Nephron progenitor cell (in vitro differentiated cells): ENCODE measurements at regions not wholly inside any gene's neighbourhood (a gene's known extent, or its start where the extent isn't known, plus 50 kb on each side); places are given as distances from the start of the nearest gene placed in this dataset.

ENCODE experiments used
- DNase-seq: peaks from one replicate; pipeline ENCODE4 v3.0.0; 2021
- H3K27ac Mint-ChIP-seq: 2 replicates; pipeline ENCODE4 v1.8.0; 2021; ENCODE audit warnings: mild to moderate bottlenecking, moderate library complexity, mixed read lengths
- H3K27me3 Mint-ChIP-seq: 2 replicates; pipeline ENCODE4 v1.8.0; 2021; ENCODE audit warnings: mild to moderate bottlenecking, low read depth, mixed read lengths; ENCODE audit not compliant: poor library complexity
- H3K36me3 Mint-ChIP-seq: 2 replicates; pipeline ENCODE4 v1.8.0; 2021; ENCODE audit warnings: low read depth, mixed read lengths
- H3K4me1 Mint-ChIP-seq: 2 replicates; pipeline ENCODE4 v1.8.0; 2021; ENCODE audit warnings: mixed read lengths
- H3K4me3 Mint-ChIP-seq: 2 replicates; pipeline ENCODE4 v1.8.0; 2021; ENCODE audit warnings: mild to moderate bottlenecking, moderate library complexity, mixed read lengths
- H3K9me3 Mint-ChIP-seq: 2 replicates; pipeline ENCODE4 v1.8.0; 2021; ENCODE audit warnings: mild to moderate bottlenecking, moderate library complexity, mixed read lengths
- CTCF ChIP-seq: fragments of 200-600 bp; sonication (generic); IDR thresholded peaks from 2 replicates; pipeline ENCODE4 v1.5.0; 2021; ENCODE audit warnings: antibody characterized with exemption

- Mint-ChIP-seq H3K36me3 (peaks cover 5% of the 10 kb centered on the region), H3K4me1 (peaks cover 19% of the 10 kb centered on the region), H3K9me3 (peaks cover 7% of the 10 kb centered on the region), H3K27ac (no peak overlapping the region), H3K27me3 (peaks cover 15% of the 10 kb centered on the region), H3K4me3 (no peak overlapping the region)
- no peak for TF ChIP-seq CTCF
- no peak for DNase-seq
Observed at GRCh38 chr2:47640356-47640755, 69.6 kb upstream of the KCNK12 start.

- Mint-ChIP-seq H3K27me3 (peaks cover 15% of the 10 kb centered on the region), H3K36me3 (peaks cover 5% of the 10 kb centered on the region), H3K4me1 (peaks cover 19% of the 10 kb centered on the region), H3K9me3 (peaks cover 7% of the 10 kb centered on the region), H3K27ac (no peak overlapping the region), H3K4me3 (no peak overlapping the region)
- DNase-seq: no peak
- no peak for TF ChIP-seq CTCF
Observed at GRCh38 chr2:47639467-47639866, 68.7 kb upstream of the KCNK12 start.

GRCh38 chr2:47638430-47638829 is 67.6 kb upstream of the KCNK12 start:
- Mint-ChIP-seq H3K36me3 (peaks cover 5% of the 10 kb centered on the region), H3K4me3 (no peak overlapping the region), H3K4me1 (peaks cover 26% of the 10 kb centered on the region), H3K9me3 (peaks cover 7% of the 10 kb centered on the region), H3K27me3 (peaks cover 12% of the 10 kb centered on the region), H3K27ac (no peak overlapping the region)
- no peak for TF ChIP-seq CTCF
- no peak for DNase-seq

GRCh38 chr2:47636596-47637264 is 65.9 kb upstream of the KCNK12 start:
- Mint-ChIP-seq H3K4me1 (peaks cover 42% of the 10 kb centered on the region), H3K27me3 (peaks cover 11% of the 10 kb centered on the region), H3K4me3 (no peak overlapping the region), H3K36me3 (peaks cover 5% of the 10 kb centered on the region), H3K9me3 (peaks cover 7% of the 10 kb centered on the region), H3K27ac (no peak overlapping the region)
- no peak for DNase-seq
- no peak for TF ChIP-seq CTCF

GRCh38 chr2:47636176-47636575 is 65.4 kb upstream of the KCNK12 start:
- peaks cover 5% of the 10 kb centered on the region for H3K36me3 Mint-ChIP-seq
- H3K4me1 Mint-ChIP-seq: peaks cover 48% of the 10 kb centered on the region
- peaks cover 14% of the 10 kb centered on the region for H3K27me3 Mint-ChIP-seq
- H3K4me3 Mint-ChIP-seq: no peak overlapping the region
- H3K9me3 Mint-ChIP-seq: peaks cover 7% of the 10 kb centered on the region
- no peak for TF ChIP-seq CTCF
- DNase-seq: no peak
- no peak overlapping the region for H3K27ac Mint-ChIP-seq

GRCh38 chr2:47632754-47633153 is 62.0 kb upstream of the KCNK12 start:
- Mint-ChIP-seq H3K4me1 (peaks cover 56% of the 10 kb centered on the region), H3K27me3 (peaks cover 17% of the 10 kb centered on the region), H3K36me3 (no peaks in the 10 kb centered on the region), H3K4me3 (no peak overlapping the region), H3K27ac (no peak overlapping the region), H3K9me3 (no peaks in the 10 kb centered on the region)
- DNase-seq: no peak
- no peak for TF ChIP-seq CTCF
